Neural crest cell (in vitro differentiated cells): ENCODE measurements at regions not wholly inside any gene's neighbourhood (a gene's known extent, or its start where the extent isn't known, plus 50 kb on each side); places are given as distances from the start of the nearest gene placed in this dataset.

Experiments used
- DNase-seq: peaks from one replicate; pipeline ENCODE4 v3.0.0; 2021; ENCODE audit warnings: low read depth, mixed read lengths, low spot score
- H3K27ac Mint-ChIP-seq: one replicate; pipeline ENCODE4 v1.8.0; 2021; ENCODE audit warnings: mild to moderate bottlenecking, mixed read lengths; ENCODE audit not compliant: unreplicated experiment
- H3K27me3 Mint-ChIP-seq: 2 replicates; pipeline ENCODE4 v1.8.0; 2021; ENCODE audit warnings: low read depth, mild to moderate bottlenecking, mixed read lengths
- H3K36me3 Mint-ChIP-seq: 2 replicates; pipeline ENCODE4 v1.8.0; 2021; ENCODE audit warnings: low read depth, mild to moderate bottlenecking, mixed read lengths
- H3K4me1 Mint-ChIP-seq: 2 replicates; pipeline ENCODE4 v1.8.0; 2021; ENCODE audit warnings: mixed read lengths
- H3K4me3 Mint-ChIP-seq: one replicate; pipeline ENCODE4 v1.8.0; 2021; ENCODE audit warnings: mild to moderate bottlenecking, mixed read lengths
- H3K9me3 Mint-ChIP-seq: 2 replicates; pipeline ENCODE4 v1.8.0; 2021; ENCODE audit warnings: mixed read lengths
- TF ChIP-seq, protein P1 (sequence below): fragments of 200-600 bp; sonication (generic); conservative IDR thresholded peaks from 2 replicates; pipeline ENCODE4 v1.5.0; 2021; ENCODE audit warnings: antibody characterized with exemption, mild to moderate bottlenecking

DNA sequence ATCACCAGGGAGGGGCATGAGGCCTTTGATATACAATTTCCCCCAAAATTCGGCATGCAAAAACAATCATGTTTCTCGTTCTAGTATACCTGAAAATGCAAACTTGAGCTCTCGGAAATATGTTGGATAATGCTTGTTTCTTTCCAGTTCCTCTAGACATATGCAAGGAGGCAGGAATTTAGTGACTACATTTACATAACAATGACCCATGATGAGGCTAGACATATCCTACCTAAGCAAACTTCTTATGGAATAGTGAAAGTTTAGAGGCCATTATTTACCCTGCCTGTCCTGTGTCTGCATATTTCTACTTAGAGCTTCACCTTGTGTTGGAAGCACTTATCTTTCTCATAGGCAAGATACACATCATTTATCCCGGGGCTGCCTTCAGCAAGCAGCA, 514.6 kb downstream of the KCNJ2 start:
- no peak overlapping the region for H3K27ac Mint-ChIP-seq
- DNase-seq, result no peak
- peak overlapping the region; percentile 8 for H3K4me3 Mint-ChIP-seq
- H3K36me3 Mint-ChIP-seq, result peaks cover 4% of the 10 kb centered on the region
- H3K27me3 Mint-ChIP-seq, result no peaks in the 10 kb centered on the region
- peaks cover 11% of the 10 kb centered on the region for H3K9me3 Mint-ChIP-seq
- TF ChIP-seq, protein P1, sequence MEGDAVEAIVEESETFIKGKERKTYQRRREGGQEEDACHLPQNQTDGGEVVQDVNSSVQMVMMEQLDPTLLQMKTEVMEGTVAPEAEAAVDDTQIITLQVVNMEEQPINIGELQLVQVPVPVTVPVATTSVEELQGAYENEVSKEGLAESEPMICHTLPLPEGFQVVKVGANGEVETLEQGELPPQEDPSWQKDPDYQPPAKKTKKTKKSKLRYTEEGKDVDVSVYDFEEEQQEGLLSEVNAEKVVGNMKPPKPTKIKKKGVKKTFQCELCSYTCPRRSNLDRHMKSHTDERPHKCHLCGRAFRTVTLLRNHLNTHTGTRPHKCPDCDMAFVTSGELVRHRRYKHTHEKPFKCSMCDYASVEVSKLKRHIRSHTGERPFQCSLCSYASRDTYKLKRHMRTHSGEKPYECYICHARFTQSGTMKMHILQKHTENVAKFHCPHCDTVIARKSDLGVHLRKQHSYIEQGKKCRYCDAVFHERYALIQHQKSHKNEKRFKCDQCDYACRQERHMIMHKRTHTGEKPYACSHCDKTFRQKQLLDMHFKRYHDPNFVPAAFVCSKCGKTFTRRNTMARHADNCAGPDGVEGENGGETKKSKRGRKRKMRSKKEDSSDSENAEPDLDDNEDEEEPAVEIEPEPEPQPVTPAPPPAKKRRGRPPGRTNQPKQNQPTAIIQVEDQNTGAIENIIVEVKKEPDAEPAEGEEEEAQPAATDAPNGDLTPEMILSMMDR, result no peak
- H3K4me1 Mint-ChIP-seq, result peaks cover 23% of the 10 kb centered on the region

DNA sequence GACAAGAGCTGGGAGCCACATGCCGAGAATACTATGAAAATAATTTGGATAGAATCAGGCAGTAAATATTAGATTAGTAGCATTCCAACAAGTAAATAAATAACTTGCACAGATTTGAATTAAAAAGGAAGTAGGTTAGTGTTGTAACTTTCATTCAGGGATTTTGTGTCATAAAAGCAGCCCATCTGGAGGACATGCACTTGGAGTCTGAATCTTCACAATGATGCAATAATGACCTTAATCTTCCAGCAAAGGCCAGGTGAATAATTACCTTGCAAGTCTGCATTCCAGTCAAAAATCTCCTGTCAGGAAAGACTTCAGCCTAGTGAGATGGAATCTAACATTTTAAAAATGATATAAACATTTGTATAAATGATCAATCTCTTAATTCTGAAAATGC, 518.1 kb downstream of the KCNJ2 start:
- Mint-ChIP-seq H3K4me3 (no peak overlapping the region), H3K4me1 (peaks cover 19% of the 10 kb centered on the region), H3K36me3 (peaks cover 4% of the 10 kb centered on the region), H3K27me3 (no peaks in the 10 kb centered on the region), H3K27ac (no peak overlapping the region), H3K9me3 (peaks cover 17% of the 10 kb centered on the region)
- no peak for DNase-seq
- TF ChIP-seq, protein P1, result no peak

DNA sequence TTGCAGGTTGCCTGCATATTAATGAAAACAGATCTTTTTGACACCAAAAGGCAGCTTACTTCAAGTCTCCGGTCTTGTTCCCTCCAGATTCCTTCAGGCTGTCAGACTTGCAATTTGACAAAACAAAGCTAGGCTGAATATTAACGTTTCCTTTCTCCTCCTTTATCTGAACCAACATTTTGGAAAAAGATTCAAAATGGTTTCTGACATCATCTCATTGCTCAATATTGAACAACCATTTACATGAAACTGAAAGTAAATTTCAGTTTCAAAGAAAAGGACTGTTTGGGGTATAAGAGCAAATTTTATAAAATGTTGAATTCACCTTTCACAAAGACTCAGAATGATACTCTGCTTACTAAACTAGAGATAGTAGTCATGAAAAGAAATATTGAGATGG, 521.8 kb downstream of the KCNJ2 start:
- Mint-ChIP-seq H3K27me3 (no peaks in the 10 kb centered on the region), H3K36me3 (no peaks in the 10 kb centered on the region), H3K4me1 (no peaks in the 10 kb centered on the region), H3K4me3 (no peak overlapping the region), H3K27ac (no peak overlapping the region), H3K9me3 (peaks cover 19% of the 10 kb centered on the region)
- DNase-seq, result no peak
- TF ChIP-seq, protein P1, result no peak

DNA sequence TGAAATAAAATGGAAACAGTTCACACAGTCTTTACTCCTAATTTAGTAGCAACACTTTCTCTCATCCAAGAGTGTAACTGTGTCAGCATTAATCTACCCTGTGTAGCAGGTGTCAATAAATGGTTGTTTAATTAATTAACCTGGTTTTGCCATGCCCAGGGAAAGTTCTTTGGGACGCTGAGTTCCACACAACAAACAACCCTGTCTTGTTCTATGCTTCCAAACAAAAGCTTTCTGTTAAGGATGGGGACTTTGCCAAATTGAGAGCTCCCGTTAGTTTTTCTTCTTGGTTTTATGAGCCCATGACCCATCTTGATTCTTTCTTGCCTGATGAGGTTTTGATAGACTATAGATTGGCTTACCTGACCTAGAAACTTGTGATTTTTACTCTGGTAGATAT, 530.1 kb downstream of the KCNJ2 start:
- H3K4me1 Mint-ChIP-seq, result no peaks in the 10 kb centered on the region
- H3K27ac Mint-ChIP-seq, result no peak overlapping the region
- no peaks in the 10 kb centered on the region for H3K27me3 Mint-ChIP-seq
- no peaks in the 10 kb centered on the region for H3K36me3 Mint-ChIP-seq
- no peak overlapping the region for H3K4me3 Mint-ChIP-seq
- H3K9me3 Mint-ChIP-seq, result peaks cover 4% of the 10 kb centered on the region
- DNase-seq, result no peak
- TF ChIP-seq, protein P1, result no peak

DNA sequence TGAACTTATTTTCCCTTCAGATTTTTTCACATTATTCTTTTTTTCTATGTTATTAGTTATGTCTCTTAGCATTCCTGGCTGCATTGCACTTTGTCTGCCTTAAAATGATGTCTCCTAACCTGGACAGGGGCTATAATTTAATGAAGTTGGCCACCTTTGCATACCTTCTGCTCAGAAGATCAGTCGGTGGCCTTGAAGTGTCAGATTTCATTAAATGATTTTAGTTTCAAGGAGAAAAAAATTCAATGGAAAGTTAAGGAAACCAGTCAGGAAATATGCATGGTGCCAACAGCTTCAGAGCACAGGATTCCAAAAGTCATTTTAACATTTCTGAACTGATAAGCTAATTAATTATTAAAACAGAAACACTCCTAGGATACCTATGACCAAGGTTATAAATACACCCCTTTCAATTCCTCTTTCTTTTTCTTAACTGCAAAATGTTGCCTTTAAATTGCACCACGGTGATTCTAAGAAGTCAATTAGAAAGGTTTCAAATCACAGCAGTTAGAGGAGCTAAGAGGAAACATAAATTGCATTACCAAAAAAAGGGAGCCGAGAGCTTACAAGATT, 533.4 kb downstream of the KCNJ2 start:
- Mint-ChIP-seq H3K27ac (no peak overlapping the region), H3K36me3 (peaks cover 3% of the 10 kb centered on the region), H3K9me3 (peaks cover 3% of the 10 kb centered on the region), H3K27me3 (no peaks in the 10 kb centered on the region), H3K4me1 (no peaks in the 10 kb centered on the region), H3K4me3 (no peak overlapping the region)
- TF ChIP-seq, protein P1, result no peak
- DNase-seq, result no peak
